SJCRH30 (cell line): ENCODE measurements at regions not wholly inside any gene's neighbourhood (a gene's known extent, or its start where the extent isn't known, plus 50 kb on each side); places are given as distances from the start of the nearest gene placed in this dataset.

ENCODE experiments used
- DNase-seq, 2 experiments: peaks; one replicate each; pipeline ENCODE4 v3.0.0-alpha.2; 2015 to 2020
- H3K27ac ChIP-seq: fragments of 250-450 bp; sonication (Bioruptor Pico); 2 replicates; pipeline ENCODE4 v1.5.1; 2020; ENCODE audit warnings: mild to moderate bottlenecking, moderate library complexity
- H3K27me3 ChIP-seq: fragments of 250-450 bp; sonication (Bioruptor Pico); 2 replicates; pipeline ENCODE4 v1.5.1; 2020; ENCODE audit warnings: mild to moderate bottlenecking, moderate library complexity
- H3K36me3 ChIP-seq: fragments of 250-450 bp; sonication (Bioruptor Pico); 2 replicates; pipeline ENCODE4 v1.5.1; 2020; ENCODE audit warnings: mild to moderate bottlenecking, moderate library complexity
- H3K4me1 ChIP-seq: fragments of 250-450 bp; sonication (Bioruptor Pico); 2 replicates; pipeline ENCODE4 v1.5.1; 2020; ENCODE audit warnings: mild to moderate bottlenecking, moderate library complexity
- H3K4me3 ChIP-seq: fragments of 250-450 bp; sonication (Bioruptor Pico); 2 replicates; pipeline ENCODE4 v1.5.1; 2020; ENCODE audit warnings: mild to moderate bottlenecking, moderate library complexity
- H3K9me3 ChIP-seq: fragments of 250-450 bp; sonication (Bioruptor Pico); replicated peaks from 2 replicates; pipeline ENCODE4 v1.5.1; 2020; ENCODE audit warnings: mild to moderate bottlenecking, moderate library complexity

- H3K27ac ChIP-seq: no peak overlapping the region
- H3K27me3 ChIP-seq: no peaks in the 10 kb centered on the region
- H3K36me3 ChIP-seq: no peaks in the 10 kb centered on the region
- no peak for DNase-seq
- no peaks in the 10 kb centered on the region for H3K9me3 ChIP-seq
- H3K4me1 ChIP-seq: no peaks in the 10 kb centered on the region
- H3K4me3 ChIP-seq: no peak overlapping the region
Observed at GRCh38 chr10:88116971-88117626, 253.7 kb downstream of the PTEN start.

- H3K9me3 ChIP-seq: no peaks in the 10 kb centered on the region
- H3K36me3 ChIP-seq: no peaks in the 10 kb centered on the region
- no peaks in the 10 kb centered on the region for H3K27me3 ChIP-seq
- H3K4me1 ChIP-seq: no peaks in the 10 kb centered on the region
- no peak overlapping the region for H3K4me3 ChIP-seq
- H3K27ac ChIP-seq: no peak overlapping the region
- no peak for DNase-seq
Observed at GRCh38 chr10:88117869-88118632, 254.6 kb downstream of the PTEN start.

GRCh38 chr10:88118729-88119128 is 255.3 kb downstream of the PTEN start:
- H3K4me1 ChIP-seq: no peaks in the 10 kb centered on the region
- DNase-seq: no peak
- H3K36me3 ChIP-seq: no peaks in the 10 kb centered on the region
- H3K27ac ChIP-seq: no peak overlapping the region
- H3K4me3 ChIP-seq: no peak overlapping the region
- no peaks in the 10 kb centered on the region for H3K27me3 ChIP-seq
- H3K9me3 ChIP-seq: no peaks in the 10 kb centered on the region

GRCh38 chr10:88119160-88119559 is 255.7 kb downstream of the PTEN start:
- Histone ChIP-seq H3K27me3 (no peaks in the 10 kb centered on the region), H3K36me3 (no peaks in the 10 kb centered on the region), H3K4me1 (no peaks in the 10 kb centered on the region), H3K4me3 (no peak overlapping the region), H3K27ac (no peak overlapping the region), H3K9me3 (no peaks in the 10 kb centered on the region)
- DNase-seq: no peak

- peak; percentile 10 to 20 for DNase-seq
- no peak overlapping the region for H3K4me3 ChIP-seq
- H3K27me3 ChIP-seq: no peaks in the 10 kb centered on the region
- H3K36me3 ChIP-seq: no peaks in the 10 kb centered on the region
- no peaks in the 10 kb centered on the region for H3K4me1 ChIP-seq
- H3K9me3 ChIP-seq: no peaks in the 10 kb centered on the region
- H3K27ac ChIP-seq: no peak overlapping the region
Observed at GRCh38 chr10:88120075-88120474, 256.6 kb downstream of the PTEN start.

DNA sequence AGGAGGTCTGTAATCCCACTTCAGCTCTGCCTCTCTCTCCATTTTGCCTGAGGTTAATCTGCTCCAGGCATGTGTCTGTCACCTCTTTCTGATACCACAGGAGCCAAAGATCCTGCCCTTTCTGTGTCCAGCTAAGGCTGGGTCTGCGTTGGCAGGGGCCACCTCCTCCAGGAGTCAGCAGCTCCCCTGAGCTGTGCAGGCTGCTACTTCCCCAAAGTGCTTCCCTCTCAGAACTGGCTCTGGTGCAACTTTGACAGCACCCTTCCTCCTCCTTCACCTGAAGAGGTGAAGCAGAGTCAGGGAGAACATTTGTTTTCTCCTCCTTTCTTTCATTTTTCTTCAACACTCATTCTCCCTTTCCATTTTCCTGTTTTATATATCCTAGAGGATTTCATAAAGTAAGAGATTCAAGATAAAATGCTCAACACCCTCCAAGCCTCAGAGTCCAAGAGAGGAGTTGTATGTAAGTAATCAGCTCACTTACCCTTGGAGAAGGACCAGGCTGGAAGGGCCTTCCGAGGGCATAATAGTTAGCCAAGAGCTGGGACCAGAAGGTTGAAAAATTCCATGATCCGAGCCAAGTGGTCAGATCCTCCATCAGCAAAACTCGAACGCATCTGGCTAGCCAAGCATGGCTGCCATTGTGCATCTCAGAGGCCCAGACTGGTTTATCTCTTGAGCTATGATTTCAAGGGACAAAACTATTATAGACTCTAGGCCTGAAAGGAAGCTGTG is 257.3 kb downstream of the PTEN start:
- Histone ChIP-seq H3K27ac (no peak overlapping the region), H3K4me3 (no peak overlapping the region), H3K27me3 (no peaks in the 10 kb centered on the region), H3K9me3 (no peaks in the 10 kb centered on the region), H3K36me3 (no peaks in the 10 kb centered on the region), H3K4me1 (no peaks in the 10 kb centered on the region)
- no peak for DNase-seq

DNA sequence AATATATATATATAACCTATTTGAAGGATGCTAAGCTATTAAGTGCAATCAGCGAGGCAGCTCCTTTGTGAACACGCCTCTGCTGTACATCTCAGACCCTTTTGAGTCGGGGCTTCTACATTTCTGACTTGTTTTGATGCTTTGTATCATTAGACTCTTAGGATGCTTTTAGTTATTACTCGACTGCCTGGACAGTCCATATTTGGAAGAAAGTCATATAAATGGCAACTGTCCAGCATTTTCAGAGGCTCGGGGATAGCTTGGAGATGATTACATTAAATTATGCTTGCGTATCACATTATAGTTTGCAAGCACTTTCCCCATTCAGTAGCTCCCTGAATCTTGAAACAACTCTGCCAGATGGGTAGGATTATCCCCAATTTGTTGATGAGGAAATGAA is 257.9 kb downstream of the PTEN start:
- Histone ChIP-seq H3K27me3 (no peaks in the 10 kb centered on the region), H3K4me1 (no peaks in the 10 kb centered on the region)

DNA sequence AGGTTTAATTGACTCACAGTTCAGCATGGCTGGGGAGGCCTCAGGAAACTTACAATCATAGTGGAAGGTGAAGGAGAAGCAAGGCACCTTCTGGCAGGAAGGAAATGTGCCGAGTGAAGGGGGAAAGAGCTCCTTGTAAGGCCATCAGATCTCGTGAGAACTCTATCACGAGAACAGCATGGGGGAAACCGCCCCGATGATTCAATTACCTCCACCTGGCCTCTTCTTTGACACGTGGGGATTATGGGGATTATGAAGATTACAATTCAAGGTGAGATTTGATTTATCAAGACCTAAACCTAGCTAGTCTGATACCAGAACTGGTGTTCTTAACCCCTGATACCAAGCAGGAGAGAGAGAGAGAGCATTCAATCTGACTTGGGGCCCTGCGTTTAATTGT is 258.7 kb downstream of the PTEN start:
- DNase-seq: no peak
- H3K27me3 ChIP-seq: no peaks in the 10 kb centered on the region
- H3K36me3 ChIP-seq: no peaks in the 10 kb centered on the region
- H3K9me3 ChIP-seq: no peaks in the 10 kb centered on the region
- H3K27ac ChIP-seq: no peak overlapping the region
- no peak overlapping the region for H3K4me3 ChIP-seq
- H3K4me1 ChIP-seq: no peaks in the 10 kb centered on the region

More for the DNA sequence above, 257.9 kb downstream of the PTEN start:
- no peak overlapping the region for H3K27ac ChIP-seq
- H3K36me3 ChIP-seq: no peaks in the 10 kb centered on the region
- DNase-seq: no peak
- no peaks in the 10 kb centered on the region for H3K9me3 ChIP-seq
- no peak overlapping the region for H3K4me3 ChIP-seq

DNA sequence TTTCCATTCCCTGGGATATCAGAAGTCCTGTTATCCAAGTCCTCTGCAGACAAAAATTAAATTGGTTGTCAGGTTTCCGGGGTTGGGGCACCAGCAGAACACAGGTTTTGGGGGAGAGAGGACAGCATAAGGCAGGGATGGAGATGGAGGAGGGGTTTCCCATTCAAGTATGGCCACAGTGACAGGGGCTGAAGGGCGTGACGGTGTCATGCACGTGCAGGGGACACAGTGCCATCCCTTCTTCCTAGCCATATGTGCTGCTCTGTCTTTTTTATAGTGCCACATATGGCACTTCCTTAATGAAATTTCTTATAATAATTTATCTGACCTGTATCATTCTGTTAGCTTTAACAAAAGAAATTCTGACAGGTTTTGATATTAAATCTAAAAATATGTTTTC is 259.2 kb downstream of the PTEN start:
- no peaks in the 10 kb centered on the region for H3K27me3 ChIP-seq
- no peak overlapping the region for H3K4me3 ChIP-seq
- no peaks in the 10 kb centered on the region for H3K9me3 ChIP-seq
- no peak for DNase-seq
- no peaks in the 10 kb centered on the region for H3K36me3 ChIP-seq
- no peaks in the 10 kb centered on the region for H3K4me1 ChIP-seq
- no peak overlapping the region for H3K27ac ChIP-seq

GRCh38 chr10:88125766-88126165 is 262.3 kb downstream of the PTEN start:
- DNase-seq: peak in 1 of 2 experiments; percentile 3
- Histone ChIP-seq H3K27ac (no peak overlapping the region), H3K4me1 (no peaks in the 10 kb centered on the region), H3K9me3 (no peaks in the 10 kb centered on the region), H3K27me3 (no peaks in the 10 kb centered on the region), H3K4me3 (no peak overlapping the region), H3K36me3 (no peaks in the 10 kb centered on the region)

DNA sequence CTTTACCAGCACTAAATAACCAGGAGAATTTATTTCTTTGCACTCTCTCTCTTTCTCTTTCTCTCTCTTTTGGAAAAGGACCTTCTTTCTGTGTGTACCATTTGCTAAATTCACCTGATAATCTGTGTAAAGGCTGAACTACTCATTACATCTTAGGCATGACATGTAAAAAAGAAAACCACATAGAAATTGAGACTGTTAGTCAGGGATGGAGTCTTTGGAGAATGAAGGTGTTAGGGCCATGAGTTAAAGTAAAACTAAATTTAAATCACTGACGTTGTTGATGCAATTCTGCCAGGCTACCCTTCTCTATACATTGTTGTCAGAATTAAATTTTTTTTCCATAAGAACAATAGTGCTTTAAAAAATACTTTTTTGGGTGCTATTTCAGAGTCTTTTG is 263.3 kb downstream of the PTEN start:
- no peak overlapping the region for H3K27ac ChIP-seq
- no peak overlapping the region for H3K4me3 ChIP-seq
- no peaks in the 10 kb centered on the region for H3K27me3 ChIP-seq
- no peaks in the 10 kb centered on the region for H3K36me3 ChIP-seq
- H3K9me3 ChIP-seq: no peaks in the 10 kb centered on the region
- H3K4me1 ChIP-seq: no peaks in the 10 kb centered on the region
- DNase-seq: no peak

DNA sequence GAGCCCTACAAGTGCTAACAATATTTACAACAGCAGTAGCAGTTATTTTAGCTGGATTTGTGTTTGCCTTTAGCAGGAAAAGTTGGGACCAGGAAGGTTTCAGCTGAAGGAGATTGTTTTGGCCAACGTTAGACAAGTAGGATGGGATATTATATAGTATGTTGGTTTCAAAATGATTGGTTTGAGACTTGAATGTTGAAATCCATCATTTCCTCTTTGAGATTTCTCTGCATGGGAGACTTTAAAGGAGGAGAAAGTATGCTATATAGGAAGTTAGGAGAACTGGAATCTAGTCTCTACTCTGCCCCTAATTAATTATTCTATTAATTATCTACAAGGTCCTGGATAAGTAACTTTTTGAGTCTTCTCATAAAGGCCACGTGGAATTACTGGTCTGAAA is 263.8 kb downstream of the PTEN start:
- Histone ChIP-seq H3K27me3 (no peaks in the 10 kb centered on the region), H3K36me3 (no peaks in the 10 kb centered on the region), H3K4me1 (no peaks in the 10 kb centered on the region), H3K9me3 (no peaks in the 10 kb centered on the region), H3K27ac (no peak overlapping the region), H3K4me3 (no peak overlapping the region)
- no peak for DNase-seq

- DNase-seq: no peak
- H3K4me3 ChIP-seq: no peak overlapping the region
- H3K4me1 ChIP-seq: no peaks in the 10 kb centered on the region
- no peaks in the 10 kb centered on the region for H3K36me3 ChIP-seq
- no peaks in the 10 kb centered on the region for H3K9me3 ChIP-seq
- H3K27me3 ChIP-seq: no peaks in the 10 kb centered on the region
- no peak overlapping the region for H3K27ac ChIP-seq
Observed at GRCh38 chr10:88127766-88128165, 264.3 kb downstream of the PTEN start.

- Histone ChIP-seq H3K36me3 (no peaks in the 10 kb centered on the region), H3K27me3 (no peaks in the 10 kb centered on the region), H3K4me1 (no peaks in the 10 kb centered on the region)
Observed at GRCh38 chr10:88129013-88129412, 265.6 kb downstream of the PTEN start.

DNA sequence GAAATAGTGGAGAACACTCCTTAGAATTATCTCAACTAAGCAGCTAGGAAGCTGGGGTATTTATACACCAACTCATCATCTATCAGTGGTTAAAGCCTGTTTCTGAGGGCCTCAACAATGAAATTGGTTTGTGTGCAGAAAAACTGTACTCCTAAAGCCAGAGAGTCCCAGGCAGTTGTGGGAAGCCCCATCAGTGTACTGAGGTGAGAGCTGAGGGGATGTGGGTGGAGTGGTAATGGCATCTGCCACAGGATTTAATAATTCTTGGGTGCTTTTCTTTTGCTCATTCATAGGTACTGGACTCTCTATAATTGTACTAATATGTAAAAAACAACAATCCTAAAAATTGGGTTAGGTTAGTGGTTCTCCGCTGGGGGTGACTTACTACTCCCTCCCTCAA is 267.5 kb downstream of the PTEN start:
- Histone ChIP-seq H3K4me3 (no peak overlapping the region), H3K9me3 (no peaks in the 10 kb centered on the region), H3K27ac (no peak overlapping the region), H3K4me1 (no peaks in the 10 kb centered on the region), H3K36me3 (no peaks in the 10 kb centered on the region), H3K27me3 (no peaks in the 10 kb centered on the region)
- no peak for DNase-seq

More at GRCh38 chr10:88129013-88129412, 265.6 kb downstream of the PTEN start:
- Histone ChIP-seq H3K4me3 (no peak overlapping the region), H3K9me3 (no peaks in the 10 kb centered on the region), H3K27ac (no peak overlapping the region)
- no peak for DNase-seq
